HTR-8/SVneo (cell line): ENCODE measurements at regions not wholly inside any gene's neighbourhood (a gene's known extent, or its start where the extent isn't known, plus 50 kb on each side); places are given as distances from the start of the nearest gene placed in this dataset.

ENCODE experiments used
- DNase-seq: peaks from one replicate; pipeline ENCODE4 v3.0.0; 2011; ENCODE audit warnings: low spot score, mixed read lengths; ENCODE audit not compliant: insufficient read length
- FAIRE-seq: peaks from 2 replicates; lab custom pipeline; 2011; peaks lifted over from hg19 to GRCh38; lab: Jason Lieb, UNC

- no peak for FAIRE-seq
Measured at GRCh38 chr3:162436826-162437225, 940.2 kb downstream of the OTOL1 start.

GRCh38 chr3:162437480-162437879, 940.9 kb downstream of the OTOL1 start:
- FAIRE-seq (peak; percentile 62), DNase-seq (no peak)

More at GRCh38 chr3:162436826-162437225, 940.2 kb downstream of the OTOL1 start:
- DNase-seq: no peak

- DNase-seq (no peak), FAIRE-seq (no peak)
Measured at GRCh38 chr3:162441716-162442115, 945.1 kb downstream of the OTOL1 start.

- no peak for FAIRE-seq
- DNase-seq: no peak
Measured at GRCh38 chr3:162443376-162443775, 946.8 kb downstream of the OTOL1 start.

DNA sequence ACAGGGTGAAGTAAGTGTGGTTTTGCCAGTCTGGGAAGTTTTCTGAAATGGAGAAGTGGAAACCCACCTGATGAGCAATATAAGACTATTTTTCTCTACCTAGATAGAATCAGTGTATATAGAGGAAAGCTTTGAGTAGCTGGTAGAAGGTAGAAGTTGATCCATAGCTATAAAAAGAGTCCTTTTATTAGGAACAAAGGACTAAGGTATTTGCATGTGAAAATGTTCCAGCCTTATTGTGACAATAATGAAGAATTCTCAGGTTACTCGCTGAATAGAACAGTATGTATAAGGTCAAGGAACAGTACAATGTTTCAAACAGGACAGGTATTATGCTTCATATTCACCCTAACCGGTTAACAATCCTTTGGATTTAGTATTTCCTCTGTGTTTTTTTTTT, 972.2 kb downstream of the OTOL1 start:
- no peak for DNase-seq
- FAIRE-seq: no peak

GRCh38 chr3:162487138-162487537, 990.5 kb downstream of the OTOL1 start:
- DNase-seq (no peak), FAIRE-seq (no peak)

GRCh38 chr3:162489853-162490252, 993.2 kb downstream of the OTOL1 start:
- FAIRE-seq: no peak

GRCh38 chr3:162491952-162492351, 995.3 kb downstream of the OTOL1 start:
- FAIRE-seq: no peak
- DNase-seq: peak; percentile 9

More at GRCh38 chr3:162489853-162490252, 993.2 kb downstream of the OTOL1 start:
- DNase-seq: no peak

DNA sequence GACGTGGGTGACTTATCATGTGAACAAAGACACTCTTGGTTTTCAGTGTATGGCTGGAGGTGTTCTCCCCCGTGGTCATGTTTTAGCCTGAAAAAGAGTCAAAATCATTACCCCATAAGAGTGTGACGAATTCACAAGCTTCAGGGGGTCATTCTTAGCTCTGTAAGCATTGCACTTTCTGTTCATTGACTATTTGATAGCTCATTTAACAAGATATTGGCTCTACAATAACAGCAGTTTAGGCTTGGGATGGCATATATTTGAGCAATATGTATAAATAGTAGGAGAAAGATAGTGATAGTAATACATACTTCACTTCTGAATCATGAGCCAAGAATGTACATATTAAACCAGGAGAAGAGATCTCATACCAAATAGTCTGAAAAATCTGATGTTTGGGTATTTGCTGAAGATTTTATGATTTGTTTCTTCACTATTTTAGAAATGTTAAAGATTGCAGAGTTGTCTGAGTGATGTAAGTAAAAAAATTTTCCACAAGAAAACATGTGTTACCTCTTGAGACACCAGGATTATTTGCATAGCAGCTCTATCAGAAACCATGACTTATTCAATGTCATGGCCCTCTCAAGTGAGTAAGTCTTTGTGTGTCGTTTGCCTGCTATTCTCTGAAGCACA, 996.0 kb downstream of the OTOL1 start:
- FAIRE-seq (peak; percentile 28), DNase-seq (peak; percentile 10)

DNA sequence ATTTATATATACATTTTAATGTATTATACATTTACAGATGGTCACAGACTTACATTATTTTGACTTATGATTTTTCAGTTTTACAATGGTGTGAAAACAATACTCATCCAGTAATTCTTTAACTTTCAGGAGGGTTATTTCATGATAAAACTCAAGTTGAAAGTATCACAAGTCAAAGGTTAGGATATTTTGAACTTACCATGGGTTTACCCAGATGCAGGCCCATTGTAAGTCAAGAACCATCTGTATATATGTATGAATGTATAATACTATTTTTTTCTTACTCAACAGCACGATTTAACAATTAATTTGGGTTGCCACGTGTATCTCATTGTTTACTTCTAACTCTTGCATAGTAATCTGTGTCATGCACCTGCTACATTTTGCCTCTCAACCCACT, 1002.0 kb downstream of the OTOL1 start:
- no peak for DNase-seq
- no peak for FAIRE-seq

- FAIRE-seq: no peak
- DNase-seq: no peak
Measured at GRCh38 chr3:162507397-162507796, 1010.8 kb downstream of the OTOL1 start.

GRCh38 chr3:162512488-162512887, 1015.9 kb downstream of the OTOL1 start:
- no peak for DNase-seq
- no peak for FAIRE-seq

- FAIRE-seq (no peak), DNase-seq (no peak)
Measured at GRCh38 chr3:162517110-162517509, 1020.5 kb downstream of the OTOL1 start.

DNA sequence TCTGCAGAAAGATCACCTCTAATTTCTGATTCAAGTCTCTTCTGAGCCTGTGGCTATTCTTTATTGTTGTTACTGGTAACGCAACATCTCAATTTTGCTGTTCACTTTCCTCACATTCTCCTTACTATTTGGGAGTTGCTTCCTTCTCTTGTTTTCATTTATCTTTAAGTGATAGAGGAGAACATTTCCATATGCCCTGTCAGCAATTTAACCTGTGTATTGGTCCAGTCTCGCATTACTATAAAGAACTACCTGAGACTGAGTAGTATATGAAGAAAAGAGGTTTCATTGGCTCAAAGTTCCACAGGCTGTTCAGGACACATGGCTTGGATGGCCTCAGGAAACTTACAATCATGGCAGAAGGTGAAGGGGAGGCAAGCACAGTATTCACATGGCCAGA, 1025.1 kb downstream of the OTOL1 start:
- FAIRE-seq: no peak
- DNase-seq: no peak

DNA sequence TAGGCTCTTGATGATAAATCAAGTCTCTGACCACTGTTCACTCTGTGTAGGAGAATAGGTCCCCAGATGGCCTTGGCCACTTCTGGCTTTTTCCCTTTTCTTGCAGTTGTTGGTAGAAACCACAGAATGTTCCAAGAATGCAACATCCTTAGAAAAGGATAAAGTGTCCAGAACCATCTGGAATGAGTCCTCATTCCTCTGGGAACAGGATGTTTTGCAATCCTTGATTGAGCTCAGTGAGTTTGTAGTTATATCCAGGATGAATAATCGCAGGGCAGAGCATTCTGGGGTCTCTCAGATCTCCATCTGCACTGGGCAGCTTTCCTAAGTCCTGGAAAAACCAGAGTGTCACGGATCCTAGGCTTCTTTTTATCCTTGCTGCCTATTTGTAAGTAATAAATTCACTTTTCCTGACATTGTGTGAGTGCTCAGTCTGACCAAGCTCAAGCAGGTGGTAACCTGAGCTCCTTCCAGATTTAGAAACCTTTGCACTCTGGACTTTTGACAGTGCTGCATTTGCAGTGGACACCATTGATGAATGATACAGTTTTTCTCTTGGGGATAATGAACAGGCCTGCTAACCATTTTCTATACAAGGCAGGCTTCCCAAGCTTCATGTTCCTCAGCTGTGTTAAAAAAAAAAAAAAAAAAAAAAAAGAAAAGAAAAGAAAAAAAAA, 1028.6 kb downstream of the OTOL1 start:
- peak; percentile 26 for DNase-seq
- FAIRE-seq: no peak

- DNase-seq (no peak), FAIRE-seq (no peak)
Measured at GRCh38 chr3:162525771-162526170, 1029.2 kb downstream of the OTOL1 start.

DNA sequence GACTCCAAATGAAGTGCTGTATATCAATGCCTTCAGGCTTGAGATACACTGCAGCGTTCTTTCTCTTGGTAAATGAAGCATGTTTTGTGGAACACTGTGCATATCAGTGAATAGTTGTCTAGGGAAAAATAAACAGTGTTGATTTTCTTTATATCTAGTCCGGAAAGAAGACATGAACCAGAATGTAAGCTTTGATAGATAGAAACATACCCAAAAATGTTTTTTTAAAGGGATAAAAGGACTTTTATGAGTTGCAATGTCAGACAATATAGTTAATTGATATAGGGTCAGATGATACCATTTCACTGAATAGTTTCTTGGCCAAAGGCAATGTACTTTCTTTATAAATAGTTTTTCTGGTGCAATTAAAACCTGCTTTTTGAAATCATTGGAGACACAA, 1037.8 kb downstream of the OTOL1 start:
- DNase-seq: no peak
- no peak for FAIRE-seq

GRCh38 chr3:162538491-162538890, 1041.9 kb downstream of the OTOL1 start:
- DNase-seq (no peak), FAIRE-seq (no peak)

DNA sequence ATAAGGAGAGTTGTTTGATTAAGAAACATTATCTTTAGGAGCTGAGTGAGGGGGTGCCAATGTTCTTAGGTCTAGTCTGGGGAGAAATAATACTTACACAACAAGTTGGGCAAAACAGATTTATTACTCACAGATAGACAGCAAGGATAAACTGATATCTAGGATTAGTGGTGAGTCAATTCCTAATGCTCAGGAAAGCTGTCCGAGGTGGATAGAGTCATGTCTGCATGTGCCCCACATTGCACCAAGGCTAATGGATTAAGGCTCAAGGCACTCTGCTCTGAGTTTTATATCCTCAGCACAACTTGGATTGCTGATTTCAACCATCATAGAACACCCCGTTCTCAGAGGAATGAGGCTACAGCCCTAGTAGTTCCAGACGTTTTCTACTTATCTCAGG, 1042.3 kb downstream of the OTOL1 start:
- no peak for FAIRE-seq

GRCh38 chr3:162540421-162540820, 1043.8 kb downstream of the OTOL1 start:
- DNase-seq (no peak), FAIRE-seq (no peak)

More for the DNA sequence above, 1042.3 kb downstream of the OTOL1 start:
- DNase-seq: no peak

DNA sequence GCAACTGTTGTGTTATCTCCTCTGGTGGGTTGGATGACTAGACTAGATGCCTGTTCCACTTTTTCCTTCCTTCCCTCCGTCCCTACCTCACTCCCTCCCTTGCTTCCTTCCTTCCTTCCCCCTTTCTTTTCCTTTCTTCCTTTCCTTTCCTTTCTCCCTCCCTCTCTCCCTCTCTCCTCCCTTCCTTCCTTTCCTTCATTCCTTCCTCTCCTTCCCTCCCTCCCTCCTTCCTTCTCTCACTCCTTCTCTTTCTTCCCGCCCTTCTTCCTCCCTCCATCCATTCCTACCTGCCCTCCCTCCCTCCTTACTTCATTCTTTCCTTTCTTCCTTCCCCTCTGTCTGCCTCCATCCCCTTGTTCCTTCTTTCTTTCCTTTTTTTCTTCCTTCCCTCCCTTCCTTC, 1045.3 kb downstream of the OTOL1 start:
- DNase-seq (no peak), FAIRE-seq (no peak)

DNA sequence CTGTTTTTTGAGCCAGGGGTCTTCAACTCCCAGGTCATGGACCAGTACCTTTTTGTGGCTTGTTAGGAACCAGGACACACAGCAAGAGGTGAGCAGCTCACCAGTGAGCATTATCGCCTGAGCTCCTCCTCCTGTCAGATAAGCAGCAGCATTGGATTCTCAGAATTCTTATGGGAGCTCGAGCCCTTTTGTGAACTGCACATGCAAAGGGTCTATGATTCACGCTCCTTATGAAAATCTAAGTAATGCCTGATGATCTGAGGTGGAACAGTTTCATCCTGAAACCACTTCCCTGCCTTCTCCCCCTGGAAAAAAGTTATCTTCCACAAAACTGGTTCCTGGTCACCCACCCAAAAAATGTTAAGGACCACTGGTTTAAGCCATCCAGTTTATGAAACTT, 1047.6 kb downstream of the OTOL1 start:
- DNase-seq: no peak
- no peak for FAIRE-seq
